GM12873 (cell line): ENCODE measurements at regions not wholly inside any gene's neighbourhood (a gene's known extent, or its start where the extent isn't known, plus 50 kb on each side); places are given as distances from the start of the nearest gene placed in this dataset.

Experiments
- CTCF ChIP-seq: IDR thresholded peaks from 2 replicates; pipeline ENCODE4 v1.5.1; 2012; ENCODE audit warnings: low read depth, mild to moderate bottlenecking, moderate library complexity, low read length, control low read depth; ENCODE audit not compliant: insufficient read depth; ENCODE audit errors: missing control alignments

- TF ChIP-seq CTCF, result no peak
Observed at GRCh38 chr15:98551936-98552562, 96.3 kb upstream of the IGF1R start.

- no peak for TF ChIP-seq CTCF
Observed at GRCh38 chr15:98554272-98555172, 93.8 kb upstream of the IGF1R start.

- TF ChIP-seq CTCF, result no peak
Observed at GRCh38 chr15:98555173-98555515, 93.2 kb upstream of the IGF1R start.

GRCh38 chr15:98556321-98556720 is 92.0 kb upstream of the IGF1R start:
- TF ChIP-seq CTCF, result no peak

GRCh38 chr15:98560338-98560737 is 88.0 kb upstream of the IGF1R start:
- no peak for TF ChIP-seq CTCF

- TF ChIP-seq CTCF, result no peak
Observed at GRCh38 chr15:98561169-98561941, 87.0 kb upstream of the IGF1R start.

- TF ChIP-seq CTCF, result no peak
Observed at GRCh38 chr15:98562331-98562937, 85.9 kb upstream of the IGF1R start.
